ENCODE measurements at regions not wholly inside any gene's neighbourhood (a gene's known extent, or its start where the extent isn't known, plus 50 kb on each side); places are given as distances from the start of the nearest gene placed in this dataset.

DNA sequence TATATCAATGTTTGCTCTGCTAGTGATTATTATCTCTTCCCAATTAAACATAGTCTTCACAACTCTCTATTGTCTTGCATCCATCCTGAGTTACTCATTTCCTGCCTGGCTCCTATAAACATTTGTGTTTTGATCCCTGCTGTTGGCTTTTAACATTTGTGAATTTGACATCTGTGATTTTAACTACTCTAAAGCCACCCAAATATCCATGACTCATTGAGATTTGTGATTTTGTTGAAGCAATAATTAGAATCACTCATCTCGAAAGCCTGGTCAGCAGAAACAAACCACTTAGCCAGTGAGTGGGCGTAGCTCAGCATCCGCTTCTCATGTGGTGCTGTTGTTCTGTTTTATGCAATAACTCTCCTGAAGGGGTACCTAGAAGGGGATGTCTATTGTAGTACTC is 174.3 kb upstream of the ZBTB20 start:
- Histone ChIP-seq H3K9me3 (no peaks in the 10 kb centered on the region), H3K27ac (no peak overlapping the region), H3K36me3 (ENCODE audit: low read depth, missing control alignments) (no peaks in the 10 kb centered on the region), H3K4me1 (no peaks in the 10 kb centered on the region), H3K27me3 (no peaks in the 10 kb centered on the region), H3K4me3 (no peak overlapping the region)
- intact Hi-C loops (cut with DNase I; ENCODE audit: low total_unique reads): no loop called here
- DNase-seq: no peak
- 68 to 79% methylated on average over 3 of the region's 3 CpGs for WGBS, 2 donors
- TF ChIP-seq POLR2A (IDR thresholded peaks at IDR 0.05): no peak

- no peaks in the 10 kb centered on the region for H3K4me1 ChIP-seq
- H3K27ac ChIP-seq: no peak overlapping the region
- intact Hi-C loops (cut with DNase I; ENCODE audit: low total_unique reads): no loop called here
- no peaks in the 10 kb centered on the region for H3K9me3 ChIP-seq
- no peaks in the 10 kb centered on the region for H3K36me3 ChIP-seq (ENCODE audit: low read depth, missing control alignments)
- TF ChIP-seq CTCF (IDR thresholded peaks at IDR 0.05): no peak
- no peak for TF ChIP-seq POLR2A (IDR thresholded peaks at IDR 0.05)
- no peaks in the 10 kb centered on the region for H3K27me3 ChIP-seq
- no peak for DNase-seq
- 83 to 86% methylated on average over 3 of the region's 3 CpGs for WGBS, 2 donors
- H3K4me3 ChIP-seq: no peak overlapping the region
Measured at GRCh38 chr3:115322901-115323300, 175.8 kb upstream of the ZBTB20 start.

DNA sequence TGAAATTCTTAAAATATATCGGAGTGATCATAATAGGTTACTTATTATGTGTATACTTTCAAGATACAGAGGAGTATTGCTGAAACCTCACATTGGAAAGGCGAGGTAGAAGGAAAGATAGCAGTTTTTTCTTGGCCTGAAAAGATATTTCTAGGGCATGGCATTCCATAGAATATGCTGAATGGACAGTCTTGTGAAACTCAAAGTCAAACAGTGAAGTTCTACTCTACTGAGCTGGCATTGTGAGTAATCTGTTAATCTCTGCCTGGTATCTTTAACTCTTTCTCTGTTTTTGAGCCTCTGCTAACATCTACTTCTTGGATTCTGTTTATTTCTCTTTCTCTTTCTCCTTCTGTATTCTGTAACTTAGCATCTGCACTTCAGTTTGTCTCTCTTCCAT is 176.3 kb upstream of the ZBTB20 start:
- Histone ChIP-seq H3K27me3 (no peaks in the 10 kb centered on the region), H3K27ac (no peak overlapping the region), H3K9me3 (no peaks in the 10 kb centered on the region), H3K4me1 (no peaks in the 10 kb centered on the region), H3K4me3 (no peak overlapping the region), H3K36me3 (ENCODE audit: low read depth, missing control alignments) (no peaks in the 10 kb centered on the region)
- TF ChIP-seq POLR2A (IDR thresholded peaks at IDR 0.05) (no peak), CTCF (IDR thresholded peaks at IDR 0.05) (no peak)
- DNase-seq: no peak
- 75 to 85% methylated on average over 2 of the region's 2 CpGs for WGBS, 2 donors
- intact Hi-C loops (cut with DNase I; ENCODE audit: low total_unique reads): no loop called here

- TF ChIP-seq CTCF (IDR thresholded peaks at IDR 0.05) (no peak), POLR2A (IDR thresholded peaks at IDR 0.05) (no peak)
- H3K4me1 ChIP-seq: no peaks in the 10 kb centered on the region
- H3K9me3 ChIP-seq: no peaks in the 10 kb centered on the region
- no peaks in the 10 kb centered on the region for H3K27me3 ChIP-seq
- 11 to 42% methylated on average over 1 of the region's 1 CpG for WGBS, 2 donors
- intact Hi-C loops (cut with DNase I; ENCODE audit: low total_unique reads): no loop called here
- H3K27ac ChIP-seq: no peak overlapping the region
- H3K36me3 ChIP-seq (ENCODE audit: low read depth, missing control alignments): no peaks in the 10 kb centered on the region
- no peak for DNase-seq
- H3K4me3 ChIP-seq: no peak overlapping the region
Measured at GRCh38 chr3:115324056-115324455, 177.0 kb upstream of the ZBTB20 start.

DNA sequence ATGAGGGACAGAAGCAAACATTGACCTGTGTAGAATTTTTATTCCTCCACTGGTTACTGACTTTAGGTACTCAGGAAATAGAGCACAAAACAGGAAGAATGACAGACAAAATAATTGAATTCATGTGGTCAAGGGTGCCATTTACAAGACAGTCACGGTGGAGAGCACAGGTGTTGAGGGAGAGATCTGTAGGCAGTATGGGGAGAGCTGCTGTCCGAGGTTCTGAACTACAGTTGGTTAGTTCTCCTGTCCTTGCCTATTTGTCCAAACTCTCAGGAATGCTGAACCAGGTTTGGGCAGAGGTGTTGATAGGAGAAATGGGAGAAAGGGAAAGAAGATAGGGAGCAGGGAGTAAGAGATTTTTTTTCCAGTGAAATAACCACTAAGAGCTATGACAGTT is 178.5 kb upstream of the ZBTB20 start:
- 25 to 44% methylated on average over 2 of the region's 2 CpGs for WGBS, 2 donors
- H3K4me1 ChIP-seq: no peaks in the 10 kb centered on the region
- peak; percentile 48 for DNase-seq
- H3K36me3 ChIP-seq (ENCODE audit: low read depth, missing control alignments): no peaks in the 10 kb centered on the region
- no peak overlapping the region for H3K27ac ChIP-seq
- no peak overlapping the region for H3K4me3 ChIP-seq
- no peaks in the 10 kb centered on the region for H3K27me3 ChIP-seq
- H3K9me3 ChIP-seq: no peaks in the 10 kb centered on the region
- TF ChIP-seq CTCF (IDR thresholded peaks at IDR 0.05): no peak
- TF ChIP-seq POLR2A (IDR thresholded peaks at IDR 0.05): no peak
- intact Hi-C loops (cut with DNase I; ENCODE audit: low total_unique reads): no loop called here
